Heart left ventricle (tissue), 16 donors: ENCODE measurements at regions not wholly inside any gene's neighbourhood (a gene's known extent, or its start where the extent isn't known, plus 50 kb on each side); places are given as distances from the start of the nearest gene placed in this dataset.

ENCODE experiments used
- ATAC-seq, 4 donors: fragments of 200-7000 bp; cut with Tn5 transposase; one replicate each; pipeline ENCODE4 v1.9.1; 2020 to 2022; ENCODE audit warnings: moderate library complexity in 4 of 4, mild to moderate bottlenecking in 3 of 4, moderate number of reproducible peaks in 1 of 4
- DNase-seq, 5 donors: peaks; one replicate each; pipeline ENCODE4 v3.0.0-alpha.2; 2020
- H3K27ac ChIP-seq, 12 donors: fragments of 200-600 bp; sonication (generic) in 4 of 12; one replicate each; pipeline versions ENCODE4 v1.5.0 to v1.8.0; 2016 to 2022; ENCODE audit warnings: mild to moderate bottlenecking in 2 of 12
- H3K27me3 ChIP-seq, 9 donors: fragments of 200-600 bp; sonication (generic) in 2 of 9; one replicate each; pipeline versions ENCODE4 v1.5.1 to v1.8.0; 2016 to 2022; ENCODE audit warnings: mild to moderate bottlenecking in 3 of 9
- H3K36me3 ChIP-seq, 9 donors: fragments of 200-600 bp; sonication (generic) in 2 of 9; one replicate each; pipeline versions ENCODE4 v1.5.0 to v1.8.0; 2018 to 2022; ENCODE audit warnings: mild to moderate bottlenecking in 2 of 9
- H3K4me1 ChIP-seq, 12 donors: fragments of 200-600 bp; sonication (generic) in 4 of 12; one replicate each; pipeline versions ENCODE4 v1.5.0 to v1.8.0; 2016 to 2022; ENCODE audit warnings: mild to moderate bottlenecking in 3 of 12
- H3K4me3 ChIP-seq, 12 donors: fragments of 200-600 bp; sonication (generic) in 4 of 12; one replicate each; pipeline versions ENCODE4 v1.5.0 to v1.8.0; 2017 to 2022; ENCODE audit warnings: mild to moderate bottlenecking in 9 of 12, moderate library complexity in 4 of 12
- H3K9me3 ChIP-seq, 12 donors: fragments of 200-600 bp; sonication (generic) in 4 of 12; one replicate each; pipeline versions ENCODE4 v1.5.0 to v1.8.0; 2016 to 2022; ENCODE audit warnings: mild to moderate bottlenecking in 1 of 12
- POLR2A ChIP-seq, 2 donors: fragments of 450-650 bp; IDR thresholded peaks; one replicate each; pipeline ENCODE4 v1.6.1; 2017; ENCODE audit warnings: antibody characterized with exemption in 2 of 2, mild to moderate bottlenecking in 2 of 2, moderate library complexity in 2 of 2
- WGBS, 4 donors: extraction: QIAGEN DNeasy Blood & Tissue Kit in 2 of 4; methylation state at CpG; one replicate each; pipeline versions ENCODE4 v1.1.5 to v1.1.7; 2013 to 2018; 5-methylcytosine and 5-hydroxymethylcytosine counted together
- intact Hi-C, 10 donors: fragments of 100-400 bp; cut with DNase I; formaldehyde crosslinking; loops; one replicate each; pipeline versions ENCODE4 v1.11.1 to v1.14.2; 2022
- TF ChIP-seq, protein P1 (sequence below), 12 donors: fragments of 200-600 bp; sonication (generic) in 4 of 12; IDR thresholded peaks; one replicate each; pipeline versions ENCODE4 v1.5.0 to v1.8.0; 2018 to 2022; ENCODE audit warnings: antibody characterized with exemption in 12 of 12, mild to moderate bottlenecking in 5 of 12
- donor health status: ischemic (EF 13 %, LVEDD 7.1; RV severe dilation, severe dysfunction).
- donor health status: healthy with polysubstance abuse.
- donor health status: DM: no; HTN: yes; CAD: no.
- donor health status: DM: no; HTN: no; CAD: no.
- donor health status: ischemic (EF 25% LVEDD 6.9; RV normal size, moderate dysfunction).
- donor health status: ischemic (EF 25% LVEDD 5.7; RV mildly dilated, moderate dysfunction).
- donor health status: healthy.
- donor health status: DM: yes; HTN: yes; CAD: no.
- donor health status: ischemic (EF 35%, LVEDD 5.7; RV mildly dilated, moderate dysfunction).
- donor health status: nonischemic (EF 11% LVEDD 7.7; RV severe dilation, severe dysfunction).
- donor health status: DM: yes; HTN: yes; CAD: no.
- donor health status: PGD.
- donor health status: ischemic (EF 29% LVEDD 5.4; RV normal size, mild dysfunction).
- donor health status: nonischemic (EF 23%, LVEDD 6.1; RV moderate dilation, normal function).

- DNase-seq (no peak), ATAC-seq (no peak)
- H3K27ac ChIP-seq = no peak overlapping the region
- H3K4me3 ChIP-seq = no peak overlapping the region
- TF ChIP-seq, protein P1, sequence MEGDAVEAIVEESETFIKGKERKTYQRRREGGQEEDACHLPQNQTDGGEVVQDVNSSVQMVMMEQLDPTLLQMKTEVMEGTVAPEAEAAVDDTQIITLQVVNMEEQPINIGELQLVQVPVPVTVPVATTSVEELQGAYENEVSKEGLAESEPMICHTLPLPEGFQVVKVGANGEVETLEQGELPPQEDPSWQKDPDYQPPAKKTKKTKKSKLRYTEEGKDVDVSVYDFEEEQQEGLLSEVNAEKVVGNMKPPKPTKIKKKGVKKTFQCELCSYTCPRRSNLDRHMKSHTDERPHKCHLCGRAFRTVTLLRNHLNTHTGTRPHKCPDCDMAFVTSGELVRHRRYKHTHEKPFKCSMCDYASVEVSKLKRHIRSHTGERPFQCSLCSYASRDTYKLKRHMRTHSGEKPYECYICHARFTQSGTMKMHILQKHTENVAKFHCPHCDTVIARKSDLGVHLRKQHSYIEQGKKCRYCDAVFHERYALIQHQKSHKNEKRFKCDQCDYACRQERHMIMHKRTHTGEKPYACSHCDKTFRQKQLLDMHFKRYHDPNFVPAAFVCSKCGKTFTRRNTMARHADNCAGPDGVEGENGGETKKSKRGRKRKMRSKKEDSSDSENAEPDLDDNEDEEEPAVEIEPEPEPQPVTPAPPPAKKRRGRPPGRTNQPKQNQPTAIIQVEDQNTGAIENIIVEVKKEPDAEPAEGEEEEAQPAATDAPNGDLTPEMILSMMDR (IDR thresholded peaks at IDR 0.05) = no peak
- WGBS, 4 donors = 40 to 90% (median 71%) methylated on average over 4 of the region's 4 CpGs
- intact Hi-C loops = no loop called here
- no peaks in the 10 kb centered on the region for H3K27me3 ChIP-seq
- H3K4me1 ChIP-seq = no peaks in the 10 kb centered on the region
- peaks cover 0 to 15% (median 2%) of the 10 kb centered on the region in 12 donors for H3K9me3 ChIP-seq
- no peaks in the 10 kb centered on the region for H3K36me3 ChIP-seq
Measured at GRCh38 chr13:82766732-82767321, 1115.4 kb downstream of the SLITRK1 start.

GRCh38 chr13:82758044-82758443 is 1124.2 kb downstream of the SLITRK1 start:
- Histone ChIP-seq H3K36me3 (no peaks in the 10 kb centered on the region), H3K4me3 (no peak overlapping the region), H3K27ac (no peak overlapping the region), H3K9me3 (peaks cover 0 to 9% (median 0%) of the 10 kb centered on the region in 12 donors), H3K27me3 (no peaks in the 10 kb centered on the region), H3K4me1 (no peaks in the 10 kb centered on the region)
- no peak for DNase-seq
- peak in 1 of 4 donors; percentile 11 for ATAC-seq
- TF ChIP-seq, protein P1 (IDR thresholded peaks at IDR 0.05) = no peak
- TF ChIP-seq POLR2A (IDR thresholded peaks at IDR 0.05) = no peak
- intact Hi-C loops = no loop called here
- whole genome bisulfite sequencing, 4 donors = 91 to 100% (median 96%) methylated on average over 1 of the region's 1 CpG

DNA sequence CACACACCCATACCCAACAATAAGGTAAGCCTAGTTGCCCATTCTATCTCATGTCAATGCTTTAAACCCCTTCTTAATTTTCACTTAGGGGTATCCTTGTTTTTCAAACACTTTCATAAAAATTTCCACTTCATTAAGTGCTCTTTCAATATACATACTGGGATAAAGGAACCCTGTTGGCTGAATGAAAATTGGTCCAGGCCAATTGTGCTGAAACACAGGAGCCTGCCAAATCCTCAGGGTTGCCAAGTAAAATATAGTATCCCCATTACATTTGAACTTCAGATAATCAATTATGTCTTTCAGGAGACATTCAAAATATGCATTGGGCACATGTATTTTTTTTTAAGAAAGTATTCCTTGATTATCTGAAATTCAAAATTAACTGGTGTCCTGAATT is 1131.1 kb downstream of the SLITRK1 start:
- H3K36me3 ChIP-seq = no peaks in the 10 kb centered on the region
- ATAC-seq (no peak), DNase-seq (no peak)
- no peaks in the 10 kb centered on the region for H3K4me1 ChIP-seq
- TF ChIP-seq, protein P1 (IDR thresholded peaks at IDR 0.05) = no peak
- TF ChIP-seq POLR2A (IDR thresholded peaks at IDR 0.05) = no peak
- no peaks in the 10 kb centered on the region for H3K9me3 ChIP-seq
- no peak overlapping the region for H3K4me3 ChIP-seq
- no peaks in the 10 kb centered on the region for H3K27me3 ChIP-seq
- intact Hi-C loops = no loop called here
- no peak overlapping the region for H3K27ac ChIP-seq

DNA sequence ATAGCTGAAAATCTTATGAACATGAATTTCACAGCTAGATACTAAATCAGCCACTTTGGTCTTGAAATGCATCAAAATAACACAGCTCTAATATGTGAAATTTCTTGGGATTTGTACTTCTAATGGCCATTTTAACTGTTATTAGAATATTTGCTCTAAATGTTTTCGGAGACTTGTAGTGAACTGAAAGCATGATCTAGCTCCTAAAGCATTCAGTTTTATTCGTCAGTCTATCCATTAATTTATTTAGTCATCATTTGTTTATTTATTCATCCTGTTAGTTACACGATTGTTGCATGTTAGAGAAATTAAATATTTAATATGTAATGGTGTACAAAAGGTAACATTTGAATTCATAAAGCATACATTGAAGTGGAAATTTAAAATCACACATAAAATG is 1132.7 kb downstream of the SLITRK1 start:
- H3K27ac ChIP-seq = no peak overlapping the region
- no peak for TF ChIP-seq POLR2A (IDR thresholded peaks at IDR 0.05)
- TF ChIP-seq, protein P1 (IDR thresholded peaks at IDR 0.05) = no peak
- H3K4me3 ChIP-seq = no peak overlapping the region
- H3K4me1 ChIP-seq = no peaks in the 10 kb centered on the region
- WGBS, 4 donors = 78 to 85% (median 83%) methylated on average over 3 of the region's 3 CpGs
- no peaks in the 10 kb centered on the region for H3K9me3 ChIP-seq
- no peaks in the 10 kb centered on the region for H3K36me3 ChIP-seq
- no peak for ATAC-seq
- intact Hi-C loops = no loop called here
- no peak for DNase-seq
- H3K27me3 ChIP-seq = no peaks in the 10 kb centered on the region
